ENCODE measurements at regions not wholly inside any gene's neighbourhood (a gene's known extent, or its start where the extent isn't known, plus 50 kb on each side); places are given as distances from the start of the nearest gene placed in this dataset.

DNA sequence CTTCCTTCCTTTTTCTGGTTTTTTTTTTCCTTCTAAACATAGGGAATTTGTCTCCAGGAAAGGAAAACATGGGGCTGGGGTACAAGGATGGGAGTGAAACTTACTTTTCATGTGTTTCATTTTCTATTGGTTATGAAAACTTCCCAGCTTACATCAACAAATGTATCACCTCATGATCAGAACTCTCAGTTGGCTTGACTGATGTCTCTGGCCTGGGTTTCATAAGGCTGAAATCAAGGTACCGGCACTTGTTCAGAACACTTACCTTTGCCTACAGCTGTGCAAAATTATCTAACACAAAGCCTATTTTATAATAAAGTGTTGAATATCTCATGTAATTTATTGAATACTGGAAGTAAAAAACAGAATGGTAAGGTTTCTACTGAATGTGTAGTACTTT, 91.8 kb upstream of the STT3B start:
- H3K4me3 ChIP-seq (ENCODE audit: low read depth, low read length) = no peak overlapping the region
- TF ChIP-seq, protein P1, sequence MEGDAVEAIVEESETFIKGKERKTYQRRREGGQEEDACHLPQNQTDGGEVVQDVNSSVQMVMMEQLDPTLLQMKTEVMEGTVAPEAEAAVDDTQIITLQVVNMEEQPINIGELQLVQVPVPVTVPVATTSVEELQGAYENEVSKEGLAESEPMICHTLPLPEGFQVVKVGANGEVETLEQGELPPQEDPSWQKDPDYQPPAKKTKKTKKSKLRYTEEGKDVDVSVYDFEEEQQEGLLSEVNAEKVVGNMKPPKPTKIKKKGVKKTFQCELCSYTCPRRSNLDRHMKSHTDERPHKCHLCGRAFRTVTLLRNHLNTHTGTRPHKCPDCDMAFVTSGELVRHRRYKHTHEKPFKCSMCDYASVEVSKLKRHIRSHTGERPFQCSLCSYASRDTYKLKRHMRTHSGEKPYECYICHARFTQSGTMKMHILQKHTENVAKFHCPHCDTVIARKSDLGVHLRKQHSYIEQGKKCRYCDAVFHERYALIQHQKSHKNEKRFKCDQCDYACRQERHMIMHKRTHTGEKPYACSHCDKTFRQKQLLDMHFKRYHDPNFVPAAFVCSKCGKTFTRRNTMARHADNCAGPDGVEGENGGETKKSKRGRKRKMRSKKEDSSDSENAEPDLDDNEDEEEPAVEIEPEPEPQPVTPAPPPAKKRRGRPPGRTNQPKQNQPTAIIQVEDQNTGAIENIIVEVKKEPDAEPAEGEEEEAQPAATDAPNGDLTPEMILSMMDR (IDR thresholded peaks at IDR 0.05; ENCODE audit: low read depth, low read length) = no peak

DNA sequence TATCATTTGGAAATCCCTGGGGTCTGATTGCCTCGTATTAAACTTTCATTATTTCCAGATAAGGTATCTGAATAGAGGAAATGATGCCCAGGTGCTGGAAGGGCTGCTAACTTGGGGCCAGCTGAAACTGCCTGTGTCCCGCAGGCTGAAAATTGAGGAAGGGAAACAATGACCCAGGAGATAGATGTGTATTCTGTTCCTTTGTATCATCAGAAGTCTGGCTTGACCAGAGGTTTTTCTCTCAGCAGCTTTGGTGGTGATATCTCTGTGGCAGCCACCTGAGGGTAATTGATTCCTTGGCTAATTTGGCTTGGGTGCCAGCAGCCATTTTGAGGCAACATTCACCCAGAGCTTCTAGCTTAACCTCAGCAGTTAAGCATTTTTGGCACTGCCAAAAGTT, 90.0 kb upstream of the STT3B start:
- H3K4me3 ChIP-seq (ENCODE audit: low read depth, low read length) = no peak overlapping the region
- TF ChIP-seq, protein P1 (IDR thresholded peaks at IDR 0.05; ENCODE audit: low read depth, low read length) = no peak

DNA sequence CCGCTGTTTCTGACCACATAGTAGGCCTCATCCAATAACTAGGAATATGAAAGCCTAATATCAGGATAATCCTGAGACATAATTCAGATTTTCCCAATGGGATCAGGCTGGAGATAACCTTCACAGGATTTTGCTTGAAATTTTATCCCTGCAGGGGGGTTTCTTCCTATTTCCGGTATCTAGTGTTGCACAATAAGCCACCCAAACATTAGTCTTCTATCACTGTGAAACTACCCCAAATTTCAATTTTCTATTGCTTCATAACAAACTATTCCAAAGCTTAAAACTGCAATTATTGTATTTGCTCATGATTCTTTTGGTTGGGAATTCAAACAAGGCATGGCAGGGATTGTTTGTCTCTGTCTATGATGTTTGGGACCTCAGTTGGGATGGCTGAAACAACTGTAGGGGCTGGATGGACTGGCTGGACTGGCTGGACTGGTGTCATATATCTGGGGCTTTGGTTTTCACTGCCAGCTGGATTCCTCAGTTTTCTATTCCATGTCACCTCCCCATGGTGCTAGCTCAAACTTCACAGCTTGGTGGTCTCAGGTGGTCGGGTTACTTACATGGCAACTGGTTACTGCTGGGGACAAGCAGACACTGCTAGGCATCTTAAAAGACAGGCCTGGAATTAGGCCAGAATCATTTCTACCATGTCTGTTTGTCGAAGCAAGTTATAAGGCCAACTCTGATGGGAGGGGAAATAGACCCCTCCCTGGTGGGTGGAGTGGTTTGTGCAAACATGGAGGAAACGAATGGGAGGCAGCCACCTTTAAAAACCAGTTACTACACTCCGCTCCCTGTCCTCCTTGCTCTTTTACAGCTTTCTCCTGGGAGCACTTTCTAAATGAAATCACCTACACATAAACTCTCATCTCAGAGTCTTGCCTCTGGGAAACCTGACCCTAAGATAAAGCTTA, 88.2 kb upstream of the STT3B start:
- H3K4me3 ChIP-seq (ENCODE audit: low read depth, low read length) = no peak overlapping the region

DNA sequence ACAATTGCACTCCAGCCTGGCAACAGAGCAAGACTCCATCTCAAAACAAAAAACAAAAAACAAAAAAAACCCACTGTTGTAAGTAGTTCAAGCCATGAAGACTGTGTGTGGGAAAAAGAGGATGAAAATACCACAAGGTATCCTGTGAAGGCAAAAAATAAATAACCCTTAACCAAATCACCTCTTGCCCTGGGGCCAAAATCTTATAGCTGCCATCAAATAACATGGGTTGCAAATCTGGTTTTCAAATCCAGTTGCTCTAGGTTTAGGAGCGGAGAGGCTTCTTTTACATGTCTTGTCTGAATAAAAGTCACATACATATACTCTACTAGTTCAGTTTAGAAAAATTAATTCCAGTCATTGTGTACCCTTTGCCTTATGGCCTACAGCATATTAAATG, 87.0 kb upstream of the STT3B start:
- no peak overlapping the region for H3K4me3 ChIP-seq (ENCODE audit: low read depth, low read length)
- TF ChIP-seq, protein P1 (IDR thresholded peaks at IDR 0.05; ENCODE audit: low read depth, low read length) = no peak

More for the DNA sequence above, 88.2 kb upstream of the STT3B start:
- TF ChIP-seq, protein P1 (IDR thresholded peaks at IDR 0.05; ENCODE audit: low read depth, low read length) = no peak

DNA sequence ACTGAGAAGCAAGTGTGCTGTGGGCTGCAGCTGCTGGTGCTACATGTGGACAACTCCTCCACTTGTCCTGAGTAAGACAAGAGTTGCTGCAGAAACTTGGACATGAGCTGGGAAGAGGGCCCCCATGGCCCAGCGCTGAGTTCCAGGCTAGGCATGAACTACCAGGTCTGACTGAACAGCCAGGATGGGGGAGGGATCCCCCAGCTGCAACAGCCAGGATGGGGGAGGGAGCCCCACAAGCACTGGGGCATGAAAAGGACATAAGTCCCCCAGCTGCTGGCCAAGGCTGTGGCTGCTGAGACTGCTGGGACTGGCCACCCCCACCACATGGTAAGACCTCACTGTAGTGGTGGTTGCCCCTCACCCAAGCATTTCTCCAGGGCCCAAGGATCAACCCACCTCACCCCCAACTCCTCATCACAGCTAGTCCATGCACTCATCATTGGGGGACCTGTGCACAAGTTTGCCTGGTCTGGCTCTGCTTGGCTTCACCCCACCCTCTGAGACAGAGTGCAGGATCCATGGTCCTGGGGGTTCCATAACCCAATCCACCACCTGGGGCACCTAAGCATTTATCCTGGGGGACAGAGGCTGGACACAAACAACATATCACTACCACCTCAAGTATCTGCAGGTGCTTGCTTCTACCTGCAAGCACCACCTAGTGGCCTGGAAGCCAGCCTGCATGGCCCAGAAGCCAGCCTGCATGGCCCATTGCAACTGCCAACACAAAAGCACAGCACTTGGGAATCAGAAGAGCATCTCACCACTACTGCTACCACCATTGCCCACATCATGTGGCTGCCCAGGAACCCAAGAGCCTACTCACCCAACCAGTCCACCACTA, 84.5 kb upstream of the STT3B start:
- TF ChIP-seq, protein P1 (IDR thresholded peaks at IDR 0.05; ENCODE audit: low read depth, low read length) = no peak
- no peak overlapping the region for H3K4me3 ChIP-seq (ENCODE audit: low read depth, low read length)

DNA sequence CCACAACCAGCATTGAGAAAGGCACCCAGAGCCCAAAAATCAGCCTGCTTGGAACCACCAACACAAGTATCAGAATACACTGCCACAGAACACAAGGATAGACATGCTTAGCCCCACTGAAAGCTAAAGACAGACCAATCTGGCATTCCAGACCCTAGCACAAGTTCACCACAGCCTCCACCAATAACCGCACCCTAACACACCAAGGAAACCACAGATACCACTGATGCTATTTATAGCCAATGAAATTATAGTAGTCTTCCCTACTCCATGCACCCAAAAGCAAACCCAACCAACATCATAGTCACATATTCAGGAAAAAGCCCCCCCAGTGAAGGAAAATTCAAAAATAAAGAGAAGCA, 83.9 kb upstream of the STT3B start:
- TF ChIP-seq, protein P1 (IDR thresholded peaks at IDR 0.05; ENCODE audit: low read depth, low read length) = no peak
- no peak overlapping the region for H3K4me3 ChIP-seq (ENCODE audit: low read depth, low read length)

DNA sequence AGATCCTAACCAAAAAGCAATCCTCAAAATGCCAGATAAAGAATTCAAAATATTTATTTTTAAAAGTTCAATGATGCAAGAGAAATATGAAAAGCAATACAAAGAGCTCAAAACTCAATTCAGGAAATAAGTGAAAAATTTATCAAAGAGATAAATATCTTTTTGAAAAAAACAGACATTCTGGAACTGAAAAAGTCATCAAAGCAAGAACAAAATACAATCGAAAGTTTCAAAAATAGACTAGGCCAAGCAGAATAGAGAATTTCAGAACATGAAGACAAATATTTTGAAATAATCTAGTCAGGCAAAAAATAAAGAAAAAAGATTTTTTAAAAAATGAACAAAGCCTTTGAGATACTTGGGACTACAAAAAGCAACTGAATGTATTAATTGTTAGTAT, 83.4 kb upstream of the STT3B start:
- TF ChIP-seq, protein P1 (IDR thresholded peaks at IDR 0.05; ENCODE audit: low read depth, low read length) = no peak
- H3K4me3 ChIP-seq (ENCODE audit: low read depth, low read length) = no peak overlapping the region

All from WI38 (cell line).